GM20000 (cell line): ENCODE measurements at regions not wholly inside any gene's neighbourhood (a gene's known extent, or its start where the extent isn't known, plus 50 kb on each side); places are given as distances from the start of the nearest gene placed in this dataset.

Source experiments
- DNase-seq: peaks from one replicate; pipeline ENCODE4 v3.0.0; 2012; ENCODE audit warnings: low spot score
- CTCF ChIP-seq: IDR thresholded peaks from 2 replicates; pipeline ENCODE4 v1.5.1; 2012; ENCODE audit warnings: mild to moderate bottlenecking, control low read depth; ENCODE audit errors: extremely low read depth, missing control alignments

GRCh38 chr2:19287324-19287723, 71.1 kb downstream of the OSR1 start:
- TF ChIP-seq CTCF: no peak
- no peak for DNase-seq

DNA sequence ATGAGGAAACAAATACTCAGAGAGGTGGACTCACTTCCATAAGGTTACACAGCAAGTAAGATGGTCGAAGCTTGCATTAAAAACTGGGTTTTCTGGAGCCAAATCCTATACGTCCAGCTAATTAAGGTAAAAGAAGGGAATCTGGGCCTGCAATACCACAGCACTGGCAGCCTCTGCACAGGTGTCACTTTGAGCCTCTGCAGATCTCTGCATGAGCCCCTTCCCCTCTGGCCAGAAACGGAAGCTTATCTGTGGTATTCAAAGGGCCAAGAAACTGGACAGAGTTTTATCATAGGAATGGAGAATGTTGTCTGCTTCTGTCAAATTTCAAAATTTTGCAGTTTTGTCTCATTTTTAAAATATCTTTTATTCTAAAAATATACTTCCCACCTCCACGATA, 76.1 kb downstream of the OSR1 start:
- DNase-seq: no peak
- TF ChIP-seq CTCF: no peak

DNA sequence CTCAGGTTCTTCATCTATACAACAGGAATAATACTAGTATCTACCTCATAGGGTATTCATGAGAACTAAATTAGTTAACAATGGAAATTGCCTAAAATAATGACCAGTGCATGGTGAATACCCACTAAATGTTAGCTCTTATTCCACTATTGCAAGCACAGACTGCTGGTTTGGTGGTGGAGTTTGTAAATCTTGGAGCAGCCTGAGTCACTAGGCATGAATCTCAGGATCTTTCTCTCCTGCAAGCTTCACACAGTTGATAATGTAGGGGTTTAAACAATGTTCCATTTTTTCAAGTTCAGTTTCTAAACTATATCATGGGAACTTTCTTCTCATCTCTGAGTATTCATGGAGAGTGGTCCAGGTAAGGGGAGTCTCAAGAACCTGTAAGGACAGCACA, 84.0 kb downstream of the OSR1 start:
- no peak for TF ChIP-seq CTCF
- DNase-seq: no peak

DNA sequence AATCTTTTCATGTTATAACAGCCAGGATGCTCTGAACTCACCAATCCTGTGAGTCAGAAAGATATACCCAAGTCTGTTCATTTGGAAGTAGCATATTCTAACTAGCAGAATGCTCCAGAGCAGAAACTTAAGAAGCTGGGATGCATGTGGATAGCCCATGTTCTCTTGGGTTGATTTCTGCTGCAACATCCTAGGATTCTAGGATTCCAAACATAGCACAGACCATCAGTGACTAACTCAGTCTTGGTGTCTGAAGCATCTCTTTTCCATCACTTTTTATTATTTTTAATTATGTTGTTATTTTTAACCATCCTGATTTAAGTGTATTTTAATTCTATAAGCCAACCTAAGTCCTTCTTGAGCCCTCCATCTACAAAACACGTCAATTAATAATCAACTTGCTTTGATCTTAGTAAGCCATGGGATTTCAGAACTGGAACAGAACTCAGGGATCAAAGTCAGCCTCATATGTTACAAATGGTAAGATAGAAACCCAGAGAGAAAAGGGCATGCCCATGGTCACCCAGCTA, 85.4 kb downstream of the OSR1 start:
- DNase-seq: no peak

GRCh38 chr2:19272039-19272438, 86.4 kb downstream of the OSR1 start:
- no peak for TF ChIP-seq CTCF
- DNase-seq: no peak

More for the DNA sequence above, 85.4 kb downstream of the OSR1 start:
- TF ChIP-seq CTCF: no peak

DNA sequence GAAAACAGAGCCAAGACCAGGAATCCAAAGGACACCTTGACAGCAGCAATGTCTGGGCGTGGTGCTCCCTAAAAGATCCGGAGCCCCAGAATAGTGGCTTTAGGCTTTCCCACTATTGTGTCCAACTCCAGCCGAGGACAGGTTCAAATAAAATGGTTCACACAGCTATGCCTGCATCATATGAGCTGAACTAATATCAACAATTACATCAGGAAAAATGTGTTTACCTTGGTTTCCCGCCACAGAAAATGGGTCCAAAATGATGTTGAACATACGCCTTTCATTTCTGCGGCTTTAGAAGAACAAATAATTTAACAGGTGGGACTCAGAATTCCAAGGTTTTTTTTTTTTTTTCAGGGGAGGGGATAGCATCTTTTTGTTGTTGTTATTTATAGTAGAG, 93.6 kb downstream of the OSR1 start:
- DNase-seq: no peak
- TF ChIP-seq CTCF: no peak

DNA sequence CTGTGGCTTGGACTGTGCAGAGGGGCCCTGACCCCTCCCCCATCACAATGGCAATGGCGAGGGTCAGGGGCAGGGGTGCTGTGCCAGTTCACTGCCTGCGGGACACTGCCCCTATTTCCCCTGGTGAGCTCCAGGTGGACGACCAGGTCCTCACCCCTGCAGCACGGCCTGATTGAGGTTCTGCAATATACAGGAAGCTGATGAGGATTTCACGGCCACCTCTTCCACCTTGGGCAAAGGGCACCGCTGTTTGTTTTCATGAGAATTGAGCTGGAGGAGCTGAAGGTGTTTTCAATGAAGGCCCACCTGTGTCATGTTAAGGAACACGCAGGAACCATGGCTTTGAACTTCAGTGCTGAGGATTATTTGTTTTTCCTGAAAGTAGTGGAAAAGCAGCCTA, 96.3 kb downstream of the OSR1 start:
- DNase-seq: no peak
- no peak for TF ChIP-seq CTCF
